PC-3 (cell line): ENCODE measurements at regions not wholly inside any gene's neighbourhood (a gene's known extent, or its start where the extent isn't known, plus 50 kb on each side); places are given as distances from the start of the nearest gene placed in this dataset.

Source experiments
- CTCF ChIP-seq: fragments of 300-600 bp; sonication (generic); conservative IDR thresholded peaks from 2 replicates; pipeline ENCODE4 v1.5.1; 2017; ENCODE audit warnings: antibody characterized with exemption, low read depth, mild to moderate bottlenecking, low read length
- EZH2 ChIP-seq: fragments of 300-600 bp; sonication (generic); IDR thresholded peaks from one replicate; pipeline ENCODE4 v1.6.1; 2017; ENCODE audit warnings: antibody characterized with exemption, mild to moderate bottlenecking, low read length; ENCODE audit not compliant: unreplicated experiment
- EZH2phosphoT487 ChIP-seq: fragments of 300-600 bp; sonication (generic); IDR thresholded peaks from 2 replicates; pipeline ENCODE4 v1.6.1; 2018; ENCODE audit warnings: mild to moderate bottlenecking, antibody characterized with exemption, low read length, borderline replicate concordance

GRCh38 chr14:76651410-76652055 is 109.7 kb upstream of the VASH1 start:
- TF ChIP-seq CTCF (no peak), EZH2phosphoT487 (no peak), EZH2 (no peak)
